Mucosa of descending colon (tissue), 3 donors: ENCODE measurements at regions not wholly inside any gene's neighbourhood (a gene's known extent, or its start where the extent isn't known, plus 50 kb on each side); places are given as distances from the start of the nearest gene placed in this dataset.

Experiments
- ATAC-seq: fragments of 200-7000 bp; cut with Tn5 transposase; one replicate; pipeline ENCODE4 v1.9.1; 2020; ENCODE audit warnings: mild to moderate bottlenecking, moderate library complexity
- DNase-seq, 3 donors: peaks; one replicate each; pipeline ENCODE4 v3.0.0-alpha.2; 2020
- H3K36me3 ChIP-seq: fragments of 200-600 bp; one replicate; pipeline ENCODE4 v1.8.0; 2021; ENCODE audit warnings: low read depth, mild to moderate bottlenecking
- H3K4me1 ChIP-seq: fragments of 200-600 bp; one replicate; pipeline ENCODE4 v1.8.0; 2021; ENCODE audit warnings: low read depth, mild to moderate bottlenecking
- H3K4me3 ChIP-seq: fragments of 200-600 bp; one replicate; pipeline ENCODE4 v1.8.0; 2021; ENCODE audit warnings: mild to moderate bottlenecking
- H3K9me3 ChIP-seq: fragments of 200-600 bp; one replicate; pipeline ENCODE4 v1.8.0; 2021; ENCODE audit warnings: mild to moderate bottlenecking
- CTCF ChIP-seq: fragments of 200-600 bp; IDR thresholded peaks from one replicate; pipeline ENCODE4 v1.8.0; 2022; ENCODE audit warnings: antibody characterized with exemption, mild to moderate bottlenecking
- intact Hi-C, 2 donors: fragments of 100-400 bp; cut with DNase I in 1 of 2; cut with micrococcal nuclease in 1 of 2; formaldehyde crosslinking; loops; one replicate each; pipeline versions ENCODE4 v1.11.0 to v1.11.1; 2022; cut with DNase I, micrococcal nuclease
- donor health status: DM: no; HTN: no; CAD: no; lungs with moderate emphysema.
- donor health status: DM: no; HTN: no; CAD: no.
- donor health status: DM: no; HTN: yes; CAD: no.

GRCh38 chr16:18024611-18025010 is 311.9 kb downstream of the NPIPA8 start:
- H3K9me3 ChIP-seq: no peaks in the 10 kb centered on the region
- intact Hi-C loops: no loop called here
- H3K4me1 ChIP-seq: no peaks in the 10 kb centered on the region
- no peak for ATAC-seq
- DNase-seq: no peak
- no peak for TF ChIP-seq CTCF
- no peak overlapping the region for H3K4me3 ChIP-seq
- no peaks in the 10 kb centered on the region for H3K36me3 ChIP-seq

DNA sequence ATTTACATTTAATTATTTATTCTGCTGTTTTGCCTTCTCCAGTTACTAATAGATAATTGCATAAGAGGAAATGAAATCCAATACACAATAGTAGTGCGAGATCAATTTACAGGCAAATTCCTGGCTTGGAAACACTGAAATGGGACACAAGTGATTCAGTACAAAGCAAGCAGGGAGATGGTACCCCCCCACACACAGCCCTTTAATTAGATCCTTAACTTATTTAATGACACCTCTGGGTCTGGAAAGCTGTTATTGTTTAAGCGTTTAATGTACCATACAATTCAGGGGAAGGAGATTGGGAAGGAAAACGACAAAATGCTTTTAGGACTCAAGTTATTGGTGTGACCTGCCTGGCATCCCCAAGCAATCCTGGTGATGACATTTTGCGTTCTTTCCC is 318.2 kb downstream of the NPIPA8 start:
- no peaks in the 10 kb centered on the region for H3K4me1 ChIP-seq
- TF ChIP-seq CTCF: no peak
- no peak for ATAC-seq
- intact Hi-C loops: no loop called here
- no peak for DNase-seq
- no peak overlapping the region for H3K4me3 ChIP-seq
- no peaks in the 10 kb centered on the region for H3K9me3 ChIP-seq
- no peaks in the 10 kb centered on the region for H3K36me3 ChIP-seq

GRCh38 chr16:18013863-18014262 is 322.7 kb downstream of the NPIPA8 start:
- Histone ChIP-seq H3K4me1 (no peaks in the 10 kb centered on the region), H3K4me3 (no peak overlapping the region), H3K36me3 (no peaks in the 10 kb centered on the region), H3K9me3 (no peaks in the 10 kb centered on the region)
- DNase-seq (no peak), ATAC-seq (no peak)
- no peak for TF ChIP-seq CTCF
- intact Hi-C loops: no loop called here

DNA sequence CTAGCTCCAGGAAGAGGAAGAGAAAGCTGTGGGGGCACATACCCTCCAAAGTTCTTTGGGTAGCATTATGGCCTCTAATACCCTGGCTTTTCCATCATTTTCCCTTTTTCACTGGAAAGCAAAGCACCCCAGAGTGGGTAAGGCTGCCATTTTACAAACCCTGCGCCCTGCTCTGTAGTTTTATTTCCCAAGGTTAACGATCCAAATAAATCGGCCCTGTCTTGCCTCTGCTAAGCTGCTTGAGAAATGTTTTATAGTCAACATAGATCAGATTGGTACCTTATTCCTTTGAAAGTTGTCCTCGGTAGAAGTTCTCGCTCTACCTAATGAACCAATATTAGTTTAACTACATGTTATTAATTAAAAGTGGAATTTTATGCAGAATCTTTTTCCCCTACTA is 328.2 kb downstream of the NPIPA8 start:
- intact Hi-C loops: no loop called here
- Histone ChIP-seq H3K9me3 (no peaks in the 10 kb centered on the region), H3K4me1 (no peaks in the 10 kb centered on the region), H3K36me3 (no peaks in the 10 kb centered on the region), H3K4me3 (no peak overlapping the region)
- TF ChIP-seq CTCF: no peak
- no peak for DNase-seq
- ATAC-seq: no peak

DNA sequence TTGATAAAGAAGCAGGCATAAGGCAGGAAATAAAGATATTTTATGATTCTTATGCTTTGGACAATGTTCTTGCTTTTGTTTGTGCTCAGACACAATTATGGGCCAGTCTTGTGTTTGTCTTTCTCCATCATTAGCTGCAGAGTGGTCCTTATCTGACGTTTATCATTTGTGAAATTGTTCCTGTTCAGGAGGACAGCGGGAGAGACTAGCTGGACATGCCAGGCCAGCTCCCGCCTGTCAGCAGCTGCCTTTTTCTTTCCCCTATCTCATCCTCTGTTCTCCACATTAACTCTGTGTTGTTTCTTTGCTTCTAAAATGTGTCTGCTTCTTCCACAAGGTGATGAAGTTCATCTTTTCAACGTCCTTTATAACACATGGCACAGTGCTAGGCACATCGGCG is 333.5 kb downstream of the NPIPA8 start:
- DNase-seq (no peak), ATAC-seq (no peak)
- Histone ChIP-seq H3K36me3 (no peaks in the 10 kb centered on the region), H3K9me3 (no peaks in the 10 kb centered on the region), H3K4me3 (no peak overlapping the region), H3K4me1 (no peaks in the 10 kb centered on the region)
- intact Hi-C loops: no loop called here
- TF ChIP-seq CTCF: no peak

GRCh38 chr16:17998996-17999395 is 337.5 kb downstream of the NPIPA8 start:
- Histone ChIP-seq H3K9me3 (no peaks in the 10 kb centered on the region), H3K36me3 (no peaks in the 10 kb centered on the region), H3K4me1 (no peaks in the 10 kb centered on the region), H3K4me3 (no peak overlapping the region)
- intact Hi-C loops: no loop called here
- no peak for DNase-seq
- ATAC-seq: no peak
- TF ChIP-seq CTCF: no peak
